GM12874 (cell line): ENCODE measurements at regions not wholly inside any gene's neighbourhood (a gene's known extent, or its start where the extent isn't known, plus 50 kb on each side); places are given as distances from the start of the nearest gene placed in this dataset.

Source experiments
- CTCF ChIP-seq: IDR thresholded peaks from 2 replicates; pipeline ENCODE4 v1.5.1; 2011; ENCODE audit warnings: low read depth, mild to moderate bottlenecking, control low read depth, low read length, moderate library complexity; ENCODE audit not compliant: insufficient read depth

GRCh38 chr15:46556559-46557379 lies 921.9 kb downstream of the SQOR start:
- TF ChIP-seq CTCF = no peak

GRCh38 chr15:46567968-46568367 lies 933.1 kb downstream of the SQOR start:
- TF ChIP-seq CTCF = no peak

- TF ChIP-seq CTCF = no peak
These were observed 935.0 kb downstream of the SQOR start for GRCh38 chr15:46569781-46570180.

- no peak for TF ChIP-seq CTCF
These were observed 942.0 kb downstream of the SQOR start for GRCh38 chr15:46576646-46577395.

- no peak for TF ChIP-seq CTCF
These were observed 942.9 kb downstream of the SQOR start for GRCh38 chr15:46577767-46578166.

- TF ChIP-seq CTCF = no peak
These were observed 945.7 kb downstream of the SQOR start for GRCh38 chr15:46580487-46580886.

- no peak for TF ChIP-seq CTCF
These were observed 946.1 kb downstream of the SQOR start for GRCh38 chr15:46580924-46581323.
